Panc1 (cell line): ENCODE measurements at regions not wholly inside any gene's neighbourhood (a gene's known extent, or its start where the extent isn't known, plus 50 kb on each side); places are given as distances from the start of the nearest gene placed in this dataset.

Experiments
- ATAC-seq: fragments of 200-7000 bp; cut with Tn5 transposase; 2 replicates; pipeline ENCODE4 v1.9.1; 2020; ENCODE audit warnings: mild to moderate bottlenecking, moderate library complexity
- BruUV-seq: library from RNA; stranded (reverse); fragments of 400-500 nt; replicated peaks from 2 replicates; lab custom pipeline; 2021; lab: Mats Ljungman, UMichigan
- CTCF ChIA-PET: fragments of 300-600 bp; sonication (Branson Sonifier 250); formaldehyde crosslinking; loops from one replicate; lab custom pipeline; 2022; ENCODE audit warnings: antibody characterized with exemption; lab: Charles Lee
- POLR2A ChIA-PET: fragments of 300-600 bp; sonication (Branson Sonifier 250); formaldehyde crosslinking; loops from one replicate; lab custom pipeline; 2022; ENCODE audit warnings: antibody characterized with exemption; lab: Charles Lee
- DNase-seq: peaks from one replicate; pipeline ENCODE4 v3.0.0-alpha.2; 2010; ENCODE audit warnings: low read depth, low spot score
- H3K27ac ChIP-seq: 2 replicates; pipeline ENCODE4 v1.5.1; 2011; ENCODE audit warnings: mild to moderate bottlenecking, low read length, inconsistent platforms
- H3K27me3 ChIP-seq: fragments of 200-500 bp; sonication (Bioruptor generic); 2 replicates; pipeline ENCODE4 v1.6.0; 2014; ENCODE audit warnings: low read length, inconsistent platforms; ENCODE audit not compliant: control insufficient read depth, insufficient read depth
- H3K36me3 ChIP-seq: fragments of 200-500 bp; sonication (Bioruptor generic); 2 replicates; pipeline ENCODE4 v1.5.1; 2014; ENCODE audit warnings: inconsistent platforms, mild to moderate bottlenecking, low read length, moderate library complexity; ENCODE audit not compliant: control insufficient read depth, insufficient read depth
- H3K4me1 ChIP-seq: 2 replicates; pipeline ENCODE4 v1.5.1; 2011; ENCODE audit warnings: inconsistent platforms, mild to moderate bottlenecking, low read length, moderate library complexity; ENCODE audit not compliant: control insufficient read depth, insufficient read depth
- H3K4me3 ChIP-seq, 2 experiments: 2 replicates each; pipeline ENCODE4 v1.5.1; 2011 to 2012; ENCODE audit warnings: low read depth in 2 of 2, low read length in 2 of 2, mild to moderate bottlenecking in 2 of 2, inconsistent platforms in 1 of 2, moderate library complexity in 1 of 2
- H3K9me3 ChIP-seq: fragments of 200-500 bp; sonication (Bioruptor generic); 2 replicates; pipeline ENCODE4 v1.5.1; 2014; ENCODE audit warnings: low read depth, mild to moderate bottlenecking, inconsistent platforms, low read length, moderate library complexity; ENCODE audit not compliant: control insufficient read depth, insufficient read depth
- POLR2AphosphoS5 ChIP-seq: IDR thresholded peaks from 2 replicates; pipeline ENCODE4 v1.6.1; 2012; ENCODE audit warnings: mild to moderate bottlenecking, low read depth, low read length, moderate library complexity
- SIN3A ChIP-seq: IDR thresholded peaks from 2 replicates; pipeline ENCODE4 v1.6.1; 2012; ENCODE audit warnings: low read depth, mild to moderate bottlenecking, low read length, moderate library complexity, borderline replicate concordance; ENCODE audit not compliant: insufficient read depth
- TCF7L2 ChIP-seq: IDR thresholded peaks from 2 replicates; pipeline ENCODE4 v1.6.1; 2011; ENCODE audit warnings: mild to moderate bottlenecking, low read depth, low read length, inconsistent platforms
- in situ Hi-C: cut with HindIII; loops from 2 replicates; pipeline ENCODE4 v1.10.0; 2016; ENCODE audit warnings: low sequenced_read_pairs, low pct_unique_long_range_greater_than_20kb
- intact Hi-C: fragments of 100-400 bp; cut with micrococcal nuclease; formaldehyde crosslinking; loops from one replicate; pipeline ENCODE4 v1.10.0; 2022; ENCODE audit not compliant: unreplicated experiment
- TF ChIP-seq, protein P1 (sequence below): fragments of 450-650 bp; IDR thresholded peaks from 2 replicates; pipeline ENCODE4 v1.5.1; 2017; ENCODE audit warnings: mild to moderate bottlenecking
- TF ChIP-seq, protein P2 (sequence below), 2 experiments: IDR thresholded peaks; 2 replicates each; pipeline ENCODE4 v1.6.1; 2011 to 2012; ENCODE audit warnings: low read depth in 2 of 2, control low read depth in 1 of 2, low read length in 1 of 2, mild to moderate bottlenecking in 1 of 2, moderate library complexity in 1 of 2; ENCODE audit not compliant: insufficient read depth in 1 of 2

DNA sequence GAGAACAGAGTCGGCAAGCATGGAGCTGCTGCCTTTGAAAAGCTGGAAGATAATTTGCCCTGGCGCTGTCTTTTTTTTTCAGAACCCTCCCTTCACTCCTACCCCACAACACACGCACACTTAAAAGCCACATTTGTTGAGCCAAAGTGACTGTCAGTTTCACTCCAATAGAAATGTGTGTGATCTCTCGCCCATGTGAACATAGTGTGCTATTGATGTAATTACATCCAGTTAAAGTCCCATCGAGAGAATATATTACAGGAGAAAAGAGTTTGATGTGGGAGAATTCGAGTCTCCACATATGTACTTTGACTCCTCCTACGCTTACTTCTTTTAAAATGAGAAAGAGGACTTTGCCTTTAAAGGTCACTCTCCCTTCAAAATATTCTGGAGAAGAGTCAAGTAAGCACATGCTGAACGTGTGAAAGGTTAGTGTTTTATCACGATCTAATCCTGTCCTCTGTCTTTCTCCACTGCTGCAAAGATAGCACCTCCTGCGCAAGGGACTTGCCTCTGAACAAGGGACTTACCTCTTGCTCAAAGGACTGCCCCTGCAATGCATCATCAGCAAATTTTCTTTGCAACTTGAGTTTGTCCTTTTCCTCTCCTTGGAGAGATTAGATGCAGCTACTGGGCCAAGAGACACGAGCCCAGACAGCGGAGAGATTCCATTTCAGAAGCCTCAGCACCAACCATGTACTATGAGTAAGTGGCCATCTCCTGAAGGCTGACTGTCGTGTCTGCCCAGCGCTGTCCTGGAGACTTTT, 613.9 kb downstream of the PTPRU start:
- no peak for ATAC-seq
- CTCF ChIA-PET = interaction anchor here (0.5 to 1.6 kb wide), 5 partner anchors 57 to 1825 kb away, joined by 3 to 9 read pairs (median 6); no protein-coding TSS in a partner anchor

DNA sequence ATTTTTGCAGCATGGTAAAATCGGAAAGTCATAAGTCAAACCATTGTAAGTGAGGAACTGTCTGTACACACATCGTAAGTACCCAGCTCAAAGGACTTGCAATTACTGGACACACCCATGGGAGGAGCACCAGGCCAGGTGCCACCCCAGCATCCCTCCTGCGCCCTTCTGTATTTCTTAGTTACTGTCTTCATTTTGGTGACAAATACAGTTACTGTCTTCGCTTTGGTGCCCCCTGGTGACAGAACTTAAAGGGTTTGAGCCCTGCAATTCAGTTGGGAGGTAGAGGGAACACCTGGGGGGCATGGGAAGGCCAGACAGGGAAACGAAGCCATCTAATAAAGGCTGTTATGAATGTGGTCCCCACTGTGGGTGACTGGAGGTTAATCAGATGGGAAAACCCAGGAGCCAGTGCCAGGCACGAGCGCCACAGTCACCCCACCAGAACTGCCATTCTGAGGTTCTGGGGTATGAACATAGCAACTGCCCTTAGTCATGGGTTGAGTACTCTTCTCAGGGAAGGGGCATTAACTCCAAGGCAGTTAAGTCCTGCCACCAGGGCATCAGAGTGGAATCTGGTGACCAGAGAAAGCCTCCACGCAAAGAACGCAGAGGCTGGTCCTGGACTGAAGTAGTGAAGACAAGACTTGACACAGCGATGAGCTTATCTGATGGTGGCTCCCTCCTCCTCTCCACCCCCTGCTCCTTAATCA, 612.9 kb downstream of the PTPRU start:
- CTCF ChIA-PET = interaction anchor here (0.5 to 1.6 kb wide), 5 partner anchors 56 to 1878 kb away, joined by 3 to 9 read pairs (median 4); no protein-coding TSS in a partner anchor
- in situ Hi-C loops (no loop called here), intact Hi-C loops (loop anchor here (5.0 kb wide), 1 partner anchor 57 kb away; no protein-coding TSS in a partner anchor)
- BruUV-seq = no TSS peak
- POLR2A ChIA-PET = no interaction called here
- Histone ChIP-seq H3K4me3 (no peak overlapping the region), H3K4me1 (no peaks in the 10 kb centered on the region), H3K27me3 (no peaks in the 10 kb centered on the region), H3K36me3 (no peaks in the 10 kb centered on the region), H3K9me3 (no peaks in the 10 kb centered on the region), H3K27ac (no peak overlapping the region)
- DNase-seq = peak; percentile 7
- TF ChIP-seq POLR2AphosphoS5 = no peak
- TF ChIP-seq, protein P1, sequence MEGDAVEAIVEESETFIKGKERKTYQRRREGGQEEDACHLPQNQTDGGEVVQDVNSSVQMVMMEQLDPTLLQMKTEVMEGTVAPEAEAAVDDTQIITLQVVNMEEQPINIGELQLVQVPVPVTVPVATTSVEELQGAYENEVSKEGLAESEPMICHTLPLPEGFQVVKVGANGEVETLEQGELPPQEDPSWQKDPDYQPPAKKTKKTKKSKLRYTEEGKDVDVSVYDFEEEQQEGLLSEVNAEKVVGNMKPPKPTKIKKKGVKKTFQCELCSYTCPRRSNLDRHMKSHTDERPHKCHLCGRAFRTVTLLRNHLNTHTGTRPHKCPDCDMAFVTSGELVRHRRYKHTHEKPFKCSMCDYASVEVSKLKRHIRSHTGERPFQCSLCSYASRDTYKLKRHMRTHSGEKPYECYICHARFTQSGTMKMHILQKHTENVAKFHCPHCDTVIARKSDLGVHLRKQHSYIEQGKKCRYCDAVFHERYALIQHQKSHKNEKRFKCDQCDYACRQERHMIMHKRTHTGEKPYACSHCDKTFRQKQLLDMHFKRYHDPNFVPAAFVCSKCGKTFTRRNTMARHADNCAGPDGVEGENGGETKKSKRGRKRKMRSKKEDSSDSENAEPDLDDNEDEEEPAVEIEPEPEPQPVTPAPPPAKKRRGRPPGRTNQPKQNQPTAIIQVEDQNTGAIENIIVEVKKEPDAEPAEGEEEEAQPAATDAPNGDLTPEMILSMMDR = peak; percentile 77
- ATAC-seq = peak; percentile 58; the same call in 1 of the 2 replicates

More for the DNA sequence above, 613.9 kb downstream of the PTPRU start:
- in situ Hi-C loops = no loop called here
- H3K36me3 ChIP-seq = no peaks in the 10 kb centered on the region
- H3K27ac ChIP-seq = no peak overlapping the region
- no peaks in the 10 kb centered on the region for H3K4me1 ChIP-seq
- no peaks in the 10 kb centered on the region for H3K9me3 ChIP-seq
- POLR2A ChIA-PET = no interaction called here
- 0 out of 2 replicates have a peak, but pooled peaks cover 2% of the 10 kb centered on the region for H3K27me3 ChIP-seq
- intact Hi-C loops = loop anchor here (5.0 to 10.0 kb wide), 2 partner anchors 58 to 335 kb away; no protein-coding TSS in a partner anchor
- no peak overlapping the region for H3K4me3 ChIP-seq
- TF ChIP-seq POLR2AphosphoS5 = no peak
- TF ChIP-seq, protein P1 = no peak
- no peak for TF ChIP-seq SIN3A
- TF ChIP-seq, protein P2, sequence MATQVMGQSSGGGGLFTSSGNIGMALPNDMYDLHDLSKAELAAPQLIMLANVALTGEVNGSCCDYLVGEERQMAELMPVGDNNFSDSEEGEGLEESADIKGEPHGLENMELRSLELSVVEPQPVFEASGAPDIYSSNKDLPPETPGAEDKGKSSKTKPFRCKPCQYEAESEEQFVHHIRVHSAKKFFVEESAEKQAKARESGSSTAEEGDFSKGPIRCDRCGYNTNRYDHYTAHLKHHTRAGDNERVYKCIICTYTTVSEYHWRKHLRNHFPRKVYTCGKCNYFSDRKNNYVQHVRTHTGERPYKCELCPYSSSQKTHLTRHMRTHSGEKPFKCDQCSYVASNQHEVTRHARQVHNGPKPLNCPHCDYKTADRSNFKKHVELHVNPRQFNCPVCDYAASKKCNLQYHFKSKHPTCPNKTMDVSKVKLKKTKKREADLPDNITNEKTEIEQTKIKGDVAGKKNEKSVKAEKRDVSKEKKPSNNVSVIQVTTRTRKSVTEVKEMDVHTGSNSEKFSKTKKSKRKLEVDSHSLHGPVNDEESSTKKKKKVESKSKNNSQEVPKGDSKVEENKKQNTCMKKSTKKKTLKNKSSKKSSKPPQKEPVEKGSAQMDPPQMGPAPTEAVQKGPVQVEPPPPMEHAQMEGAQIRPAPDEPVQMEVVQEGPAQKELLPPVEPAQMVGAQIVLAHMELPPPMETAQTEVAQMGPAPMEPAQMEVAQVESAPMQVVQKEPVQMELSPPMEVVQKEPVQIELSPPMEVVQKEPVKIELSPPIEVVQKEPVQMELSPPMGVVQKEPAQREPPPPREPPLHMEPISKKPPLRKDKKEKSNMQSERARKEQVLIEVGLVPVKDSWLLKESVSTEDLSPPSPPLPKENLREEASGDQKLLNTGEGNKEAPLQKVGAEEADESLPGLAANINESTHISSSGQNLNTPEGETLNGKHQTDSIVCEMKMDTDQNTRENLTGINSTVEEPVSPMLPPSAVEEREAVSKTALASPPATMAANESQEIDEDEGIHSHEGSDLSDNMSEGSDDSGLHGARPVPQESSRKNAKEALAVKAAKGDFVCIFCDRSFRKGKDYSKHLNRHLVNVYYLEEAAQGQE (IDR thresholded peaks at IDR 0.05; ENCODE audit: insufficient read depth in 1 of 2, low read depth in 2 of 2, low read length in 1 of 2) = no peak
- no peak for TF ChIP-seq TCF7L2
- no TSS peak for BruUV-seq
- DNase-seq = no peak
